AG04449 (cell line): ENCODE measurements at regions not wholly inside any gene's neighbourhood (a gene's known extent, or its start where the extent isn't known, plus 50 kb on each side); places are given as distances from the start of the nearest gene placed in this dataset.

Source experiments
- CTCF ChIA-PET: fragments of 350-600 bp; formaldehyde crosslinking; extraction: SDS; loops from one replicate; lab custom pipeline; 2021; ENCODE audit warnings: antibody characterized with exemption; lab: Yijun Ruan, JAX
- POLR2A ChIA-PET: fragments of 400-600, 350-600 bp; formaldehyde crosslinking; extraction: SDS; loops from one replicate; lab custom pipeline; 2020; ENCODE audit warnings: antibody characterized with exemption, inconsistent platforms; lab: Yijun Ruan, JAX
- DNase-seq: peaks from one replicate; pipeline ENCODE4 v3.0.0-alpha.2; 2010; ENCODE audit warnings: low read depth, low spot score
- H3K4me3 ChIP-seq: 2 replicates; pipeline ENCODE4 v1.5.1; 2011; ENCODE audit warnings: low read depth, mild to moderate bottlenecking, control low read depth, low read length
- TF ChIP-seq, protein P1 (sequence below): IDR thresholded peaks from one replicate; pipeline ENCODE4 v1.5.1; 2011; ENCODE audit warnings: mild to moderate bottlenecking, moderate library complexity, low read length, control low read depth, inconsistent platforms; ENCODE audit not compliant: insufficient read depth; ENCODE audit errors: missing control alignments

DNA sequence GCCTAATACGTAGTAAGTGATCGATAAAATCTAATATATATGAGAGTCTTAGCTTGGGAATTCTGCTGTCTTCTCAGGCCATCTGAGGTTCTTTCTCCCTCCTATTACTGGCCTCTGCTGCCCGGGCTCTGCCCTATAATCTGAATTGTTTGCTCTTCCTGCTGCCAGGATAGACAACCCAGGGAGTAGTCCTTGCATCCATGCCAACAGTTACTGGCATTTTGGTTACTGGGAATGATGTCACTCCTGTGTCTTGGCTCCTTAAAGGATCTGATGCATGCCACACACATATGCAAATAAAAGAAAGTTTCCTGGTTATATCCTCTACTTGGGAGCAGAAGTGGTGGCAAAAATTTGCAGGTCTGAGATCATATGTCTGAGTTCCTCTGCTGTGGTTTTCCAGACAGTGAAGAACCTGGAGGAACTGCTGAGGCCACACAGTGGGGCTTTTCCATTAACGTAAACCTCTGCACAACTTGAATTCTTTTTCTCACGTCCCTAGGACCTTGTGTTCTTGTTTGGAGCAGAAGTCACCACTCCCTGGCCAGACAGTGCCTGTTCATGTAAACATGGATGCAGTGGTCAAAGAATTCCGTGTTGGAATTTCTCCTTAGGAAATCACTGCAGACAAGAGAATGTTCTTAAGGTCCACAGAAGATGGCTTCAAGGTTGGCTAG lies 320.6 kb upstream of the TBX3 start:
- no peak overlapping the region for H3K4me3 ChIP-seq
- TF ChIP-seq, protein P1, sequence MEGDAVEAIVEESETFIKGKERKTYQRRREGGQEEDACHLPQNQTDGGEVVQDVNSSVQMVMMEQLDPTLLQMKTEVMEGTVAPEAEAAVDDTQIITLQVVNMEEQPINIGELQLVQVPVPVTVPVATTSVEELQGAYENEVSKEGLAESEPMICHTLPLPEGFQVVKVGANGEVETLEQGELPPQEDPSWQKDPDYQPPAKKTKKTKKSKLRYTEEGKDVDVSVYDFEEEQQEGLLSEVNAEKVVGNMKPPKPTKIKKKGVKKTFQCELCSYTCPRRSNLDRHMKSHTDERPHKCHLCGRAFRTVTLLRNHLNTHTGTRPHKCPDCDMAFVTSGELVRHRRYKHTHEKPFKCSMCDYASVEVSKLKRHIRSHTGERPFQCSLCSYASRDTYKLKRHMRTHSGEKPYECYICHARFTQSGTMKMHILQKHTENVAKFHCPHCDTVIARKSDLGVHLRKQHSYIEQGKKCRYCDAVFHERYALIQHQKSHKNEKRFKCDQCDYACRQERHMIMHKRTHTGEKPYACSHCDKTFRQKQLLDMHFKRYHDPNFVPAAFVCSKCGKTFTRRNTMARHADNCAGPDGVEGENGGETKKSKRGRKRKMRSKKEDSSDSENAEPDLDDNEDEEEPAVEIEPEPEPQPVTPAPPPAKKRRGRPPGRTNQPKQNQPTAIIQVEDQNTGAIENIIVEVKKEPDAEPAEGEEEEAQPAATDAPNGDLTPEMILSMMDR, result no peak
- DNase-seq, result no peak
- ChIA-PET POLR2A (no interaction called here), CTCF (no interaction called here)

DNA sequence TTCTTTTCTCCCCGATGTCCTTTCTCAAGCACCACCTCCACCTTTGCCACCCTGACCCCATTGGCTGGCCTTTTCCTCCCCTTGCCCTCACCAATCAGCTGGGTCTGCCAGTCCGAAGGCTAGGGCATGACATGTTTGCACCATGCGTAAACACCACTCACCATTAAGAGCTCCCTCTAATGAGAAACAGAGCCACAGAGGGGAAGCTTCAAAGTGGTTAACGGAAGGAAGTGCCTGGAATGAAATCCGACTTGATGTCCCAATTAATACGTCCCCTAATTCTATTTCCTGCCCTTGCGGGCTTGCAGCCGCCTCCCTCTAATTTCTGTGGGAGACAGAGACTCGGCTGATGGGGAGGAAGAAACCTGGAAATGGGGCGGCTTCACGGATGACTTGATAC lies 318.5 kb upstream of the TBX3 start:
- CTCF ChIA-PET, result no interaction called here
- no peak for DNase-seq
- TF ChIP-seq, protein P1, result no peak
- POLR2A ChIA-PET, result no interaction called here
- no peak overlapping the region for H3K4me3 ChIP-seq

DNA sequence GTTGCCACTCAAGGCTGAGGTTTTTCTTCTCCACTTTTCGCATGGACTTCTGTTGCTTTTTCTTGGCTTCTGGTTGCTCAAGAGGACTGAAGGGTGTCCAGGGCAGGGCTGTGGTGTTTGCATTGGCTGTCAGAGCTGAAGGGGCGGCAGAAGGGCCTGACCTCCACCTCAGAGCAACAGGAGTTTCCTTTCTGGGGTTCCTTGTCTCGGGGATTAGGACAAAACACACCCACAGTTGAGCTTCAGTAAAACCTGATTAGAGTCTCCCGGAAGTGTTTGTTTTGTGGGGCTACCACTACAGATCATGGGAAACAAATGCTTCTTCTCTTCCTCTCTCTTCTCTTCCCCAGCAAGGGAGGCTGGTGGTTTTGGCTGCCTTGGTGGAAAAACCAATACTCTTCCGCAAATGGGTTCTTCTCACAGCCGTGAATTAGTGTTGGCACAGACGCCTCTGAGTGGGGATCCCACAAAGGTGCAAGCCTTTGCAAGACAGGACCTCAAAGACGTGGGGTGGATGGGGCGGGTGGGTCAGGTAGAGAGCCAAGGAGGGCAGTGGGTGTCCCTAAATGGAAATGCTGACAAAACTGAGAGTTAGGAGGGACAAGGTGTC lies 317.7 kb upstream of the TBX3 start:
- ChIA-PET POLR2A (no interaction called here), CTCF (no interaction called here)
- TF ChIP-seq, protein P1, result no peak
- DNase-seq, result no peak
- H3K4me3 ChIP-seq, result no peak overlapping the region

DNA sequence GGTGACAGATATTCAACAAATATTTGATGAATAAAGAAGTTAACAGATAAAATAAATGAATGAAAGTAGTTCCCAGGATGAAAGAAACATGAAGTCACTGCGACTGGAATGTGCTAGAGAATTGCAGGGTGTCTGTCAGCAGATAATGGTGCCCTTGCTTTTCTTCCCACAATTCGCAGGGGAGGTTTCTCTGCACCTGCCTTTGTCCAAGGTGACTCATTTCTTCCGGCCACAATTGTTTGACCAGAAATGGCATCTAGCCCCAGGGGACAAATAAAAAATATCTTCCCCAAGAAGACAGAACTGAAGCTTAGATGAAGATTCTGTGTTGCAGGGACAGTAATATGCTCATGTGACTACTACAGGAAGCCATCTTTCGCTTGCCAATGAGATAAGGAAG lies 316.1 kb upstream of the TBX3 start:
- TF ChIP-seq, protein P1, result no peak
- no peak overlapping the region for H3K4me3 ChIP-seq
- DNase-seq, result no peak
- CTCF ChIA-PET, result no interaction called here
- POLR2A ChIA-PET, result no interaction called here

DNA sequence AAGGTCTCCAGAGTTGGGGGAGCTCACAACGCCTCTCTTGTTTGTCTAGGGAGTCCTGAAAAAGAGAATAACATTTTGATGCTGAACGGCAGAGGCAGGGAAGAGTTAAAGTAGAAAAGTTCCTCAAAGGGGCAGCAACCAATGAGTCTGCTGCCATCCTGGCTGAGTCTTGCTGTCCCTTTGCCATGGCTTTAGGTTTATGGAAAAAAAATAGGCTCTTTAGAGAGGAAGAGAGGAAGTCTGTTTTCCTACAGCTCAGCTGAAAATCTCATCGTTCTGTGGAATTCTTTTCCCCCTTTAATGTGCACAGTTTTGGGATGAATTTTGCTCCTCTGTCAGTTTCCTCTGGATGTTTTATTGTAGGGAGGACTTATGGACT lies 314.8 kb upstream of the TBX3 start:
- ChIA-PET CTCF (no interaction called here), POLR2A (no interaction called here)
- DNase-seq, result no peak
- no peak overlapping the region for H3K4me3 ChIP-seq
- TF ChIP-seq, protein P1, result no peak

DNA sequence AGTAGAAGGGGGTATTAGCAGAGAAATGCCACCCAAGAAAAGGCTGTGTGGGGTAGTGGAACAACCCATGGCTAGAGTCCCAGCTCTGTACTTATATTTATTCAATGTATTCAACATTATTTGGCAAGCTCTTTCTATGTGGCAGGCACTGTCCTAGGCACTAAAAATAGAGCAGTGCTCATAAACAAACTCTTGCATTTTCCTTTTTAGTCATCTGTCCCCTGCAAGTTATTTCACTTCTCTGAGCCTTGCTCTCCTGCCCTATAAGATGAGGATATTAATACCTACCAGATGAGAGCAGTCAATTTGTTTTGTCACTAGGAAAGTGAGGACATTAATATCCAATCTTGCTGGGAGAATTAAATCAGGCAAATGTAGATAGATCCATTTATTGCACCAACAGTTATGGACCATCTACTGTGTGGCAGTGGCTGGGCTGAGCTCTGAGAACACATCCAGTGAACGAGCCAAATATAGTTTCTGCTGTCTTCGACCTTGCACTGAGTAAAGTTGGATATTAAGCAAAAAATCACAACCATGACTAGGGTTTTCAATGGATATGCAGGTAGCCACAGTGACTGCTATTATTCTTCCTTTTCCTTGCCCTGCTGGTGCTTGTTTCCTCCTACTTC lies 314.3 kb upstream of the TBX3 start:
- no peak for DNase-seq
- H3K4me3 ChIP-seq, result no peak overlapping the region
- POLR2A ChIA-PET, result no interaction called here
- TF ChIP-seq, protein P1, result no peak
- CTCF ChIA-PET, result no interaction called here
